HEK293 (cell line): ENCODE measurements at regions not wholly inside any gene's neighbourhood (a gene's known extent, or its start where the extent isn't known, plus 50 kb on each side); places are given as distances from the start of the nearest gene placed in this dataset.

Experiments used
- CTCF ChIA-PET: fragments of 350-600 bp; formaldehyde crosslinking; extraction: SDS; loops from one replicate; lab custom pipeline; 2021; ENCODE audit warnings: antibody characterized with exemption; lab: Yijun Ruan, JAX
- POLR2A ChIA-PET: fragments of 300-600 bp; formaldehyde crosslinking; extraction: SDS; loops from one replicate; lab custom pipeline; 2020; ENCODE audit warnings: antibody characterized with exemption, inconsistent platforms; lab: Yijun Ruan, JAX
- H3K27ac ChIP-seq: fragments of 200-500 bp; sonication (Bioruptor generic); 2 replicates; pipeline ENCODE4 v1.5.1; 2014; ENCODE audit warnings: low read depth, low read length, control low read depth, inconsistent platforms; ENCODE audit errors: extremely low read depth
- H3K36me3 ChIP-seq, 2 experiments: fragments of 200-500 bp in 1 of 2; sonication (Bioruptor generic) in 1 of 2; 1 replicate in 1 of 2; 2 replicates in 1 of 2; pipeline ENCODE4 v1.5.1; 2014 to 2017; ENCODE audit warnings: inconsistent platforms in 2 of 2, low read length in 2 of 2; ENCODE audit not compliant: control insufficient read depth in 2 of 2, insufficient read depth in 1 of 2
- H3K4me1 ChIP-seq: fragments of 200-500 bp; sonication (Bioruptor generic); 2 replicates; pipeline ENCODE4 v1.5.1; 2014; ENCODE audit warnings: mild to moderate bottlenecking, low read length, inconsistent platforms; ENCODE audit not compliant: control insufficient read depth, insufficient read depth
- H3K4me3 ChIP-seq: 2 replicates; pipeline ENCODE4 v1.5.1; 2011; ENCODE audit warnings: low read depth, mild to moderate bottlenecking, control low read depth, low read length, moderate library complexity
- H3K9me3 ChIP-seq: fragments of 200-500 bp; sonication (Bioruptor generic); 2 replicates; pipeline ENCODE4 v1.5.1; 2014; ENCODE audit warnings: low read depth, low read length, inconsistent platforms; ENCODE audit not compliant: control insufficient read depth, insufficient read depth
- BCL11B ChIP-seq: fragments of 450-650 bp; formaldehyde crosslinking; IDR thresholded peaks from 2 replicates; pipeline ENCODE4 v1.5.1; 2016; ENCODE audit warnings: low read depth, missing biosample characterization, missing genetic modification characterization
- GLIS2 ChIP-seq: fragments of 450-650 bp; formaldehyde crosslinking; IDR thresholded peaks from 2 replicates; pipeline ENCODE4 v1.5.1; 2016; ENCODE audit warnings: missing biosample characterization, missing genetic modification characterization
- HIC1 ChIP-seq: fragments of 450-650 bp; formaldehyde crosslinking; IDR thresholded peaks from 2 replicates; pipeline ENCODE4 v1.5.1; 2016; ENCODE audit warnings: missing biosample characterization, missing genetic modification characterization
- KLF10 ChIP-seq: fragments of 450-650 bp; IDR thresholded peaks from 2 replicates; pipeline ENCODE4 v1.5.1; 2018; ENCODE audit warnings: missing biosample characterization, mild to moderate bottlenecking, missing genetic modification characterization
- PBX3 ChIP-seq: sonication (generic); formaldehyde crosslinking; IDR thresholded peaks from 2 replicates; pipeline ENCODE4 v1.8.1; 2022; ENCODE audit warnings: mild to moderate bottlenecking, moderate library complexity, missing genetic modification reagents
- PRDM6 ChIP-seq: fragments of 450-650 bp; formaldehyde crosslinking; IDR thresholded peaks from 2 replicates; pipeline ENCODE4 v1.5.1; 2017; ENCODE audit warnings: missing biosample characterization, missing genetic modification characterization
- SCRT2 ChIP-seq: fragments of 450-650 bp; formaldehyde crosslinking; IDR thresholded peaks from 2 replicates; pipeline ENCODE4 v1.5.1; 2016; ENCODE audit warnings: missing biosample characterization, missing genetic modification characterization
- YY1 ChIP-seq: fragments of 450-650 bp; formaldehyde crosslinking; IDR thresholded peaks from 2 replicates; pipeline ENCODE4 v1.5.1; 2018; ENCODE audit warnings: missing biosample characterization, missing genetic modification characterization
- ZBTB10 ChIP-seq: fragments of 450-650 bp; formaldehyde crosslinking; IDR thresholded peaks from 2 replicates; pipeline ENCODE4 v1.5.1; 2016; ENCODE audit warnings: missing biosample characterization, missing genetic modification characterization
- ZNF157 ChIP-seq: fragments of 450-650 bp; formaldehyde crosslinking; IDR thresholded peaks from 2 replicates; pipeline ENCODE4 v1.5.1; 2016; ENCODE audit warnings: missing biosample characterization, missing genetic modification characterization
- ZNF26 ChIP-seq: fragments of 450-650 bp; formaldehyde crosslinking; IDR thresholded peaks from 2 replicates; pipeline ENCODE4 v1.5.1; 2016; ENCODE audit warnings: missing biosample characterization, missing genetic modification characterization
- ZNF274 ChIP-seq, 2 experiments: fragments of 200-500 bp in 1 of 2; fragments of 450-650 bp in 1 of 2; sonication (Bioruptor generic) in 1 of 2; formaldehyde crosslinking in 1 of 2; IDR thresholded peaks; 2 replicates each; pipeline versions ENCODE4 v1.5.1 to v1.6.1; 2014 to 2016; ENCODE audit warnings: borderline replicate concordance in 1 of 2, inconsistent platforms in 1 of 2, low read length in 1 of 2, missing biosample characterization in 1 of 2, missing genetic modification characterization in 1 of 2
- ZNF324 ChIP-seq: fragments of 450-650 bp; formaldehyde crosslinking; IDR thresholded peaks from 2 replicates; pipeline ENCODE4 v1.5.1; 2016; ENCODE audit warnings: missing biosample characterization, missing genetic modification characterization
- ZNF600 ChIP-seq: fragments of 450-650 bp; formaldehyde crosslinking; IDR thresholded peaks from 2 replicates; pipeline ENCODE4 v1.5.1; 2016; ENCODE audit warnings: missing biosample characterization, missing genetic modification characterization
- ZNF621 ChIP-seq: fragments of 450-650 bp; formaldehyde crosslinking; IDR thresholded peaks from 2 replicates; pipeline ENCODE4 v1.5.1; 2017; ENCODE audit warnings: missing biosample characterization, missing genetic modification characterization
- ZNF645 ChIP-seq: fragments of 450-650 bp; formaldehyde crosslinking; IDR thresholded peaks from 2 replicates; pipeline ENCODE4; 2016; ENCODE audit warnings: missing biosample characterization, missing genetic modification characterization
- ZNF791 ChIP-seq: fragments of 450-650 bp; formaldehyde crosslinking; IDR thresholded peaks from 2 replicates; pipeline ENCODE4 v1.5.1; 2016; ENCODE audit warnings: missing biosample characterization, missing genetic modification characterization
- ZNF830 ChIP-seq: fragments of 450-650 bp; IDR thresholded peaks from 2 replicates; pipeline ENCODE4 v1.5.0; 2018; ENCODE audit warnings: missing biosample characterization, missing genetic modification characterization, low read depth, mild to moderate bottlenecking, moderate library complexity
- ZNF843 ChIP-seq: fragments of 450-650 bp; formaldehyde crosslinking; IDR thresholded peaks from 2 replicates; pipeline ENCODE4 v1.5.1; 2016; ENCODE audit warnings: missing biosample characterization, missing genetic modification characterization
- ZSCAN30 ChIP-seq: fragments of 450-650 bp; IDR thresholded peaks from 2 replicates; pipeline ENCODE4 v1.5.1; 2018; ENCODE audit warnings: missing biosample characterization, mild to moderate bottlenecking, missing genetic modification characterization, moderate library complexity

GRCh38 chr1:88488237-88488636 lies 195.8 kb upstream of the PKN2 start (continued):
- TF ChIP-seq ZBTB10 (tag by site-specific recombination), result no peak
- TF ChIP-seq ZNF600 (tag by site-specific recombination), result peak; percentile 25; the same call in 1 of the 2 replicates
- no peak for TF ChIP-seq ZNF274 (IDR thresholded peaks at IDR 0.05; ENCODE audit: low read length)
- TF ChIP-seq ZNF274 (tag by site-specific recombination; IDR thresholded peaks at IDR 0.05; ENCODE audit: borderline replicate concordance), result no peak
- no peak for TF ChIP-seq ZNF645
- no peak for TF ChIP-seq ZNF621
- no peak for TF ChIP-seq ZSCAN30
- no peak for TF ChIP-seq BCL11B
- TF ChIP-seq PRDM6 (tag by site-specific recombination), result peak; percentile 50
- no peak for TF ChIP-seq PBX3 (CRISPR knock-in tag)
- TF ChIP-seq ZNF26 (tag by site-specific recombination), result no peak
- peak; percentile 57 for TF ChIP-seq ZNF843 (tag by site-specific recombination)
- 0 out of 2 replicates have a peak, but pooled peaks have one; percentile 41 for TF ChIP-seq KLF10 (tag by site-specific recombination)

GRCh38 chr1:88490676-88491075 lies 193.4 kb upstream of the PKN2 start:
- H3K4me1 ChIP-seq, result no peaks in the 10 kb centered on the region; the same call in 1 of the 2 replicates
- ChIA-PET POLR2A (no interaction called here), CTCF (interaction anchor here (0.6 kb wide), 1 partner anchor 622 kb away, joined by 3 read pairs; no protein-coding TSS in a partner anchor)
- H3K9me3 ChIP-seq, result no peaks in the 10 kb centered on the region
- H3K36me3 ChIP-seq, result no peaks in the 10 kb centered on the region
- H3K4me3 ChIP-seq, result no peak overlapping the region
- no peak overlapping the region for H3K27ac ChIP-seq
- TF ChIP-seq ZNF791 (tag by site-specific recombination) (no peak), SCRT2 (tag by site-specific recombination) (no peak), GLIS2 (tag by site-specific recombination) (no peak), ZNF324 (tag by site-specific recombination) (no peak), ZSCAN30 (no peak), ZNF830 (tag by site-specific recombination) (no peak), ZNF157 (no peak), YY1 (no peak), HIC1 (tag by site-specific recombination) (no peak)
